Chondrocyte (in vitro differentiated cells): ENCODE measurements at regions not wholly inside any gene's neighbourhood (a gene's known extent, or its start where the extent isn't known, plus 50 kb on each side); places are given as distances from the start of the nearest gene placed in this dataset.

ENCODE experiments used
- DNase-seq: peaks from one replicate; pipeline ENCODE4 v3.0.0; 2021; ENCODE audit warnings: mixed read lengths, low spot score
- H3K27ac Mint-ChIP-seq: one replicate; pipeline ENCODE4 v1.8.0; 2021; ENCODE audit warnings: mild to moderate bottlenecking, moderate library complexity, mixed read lengths; ENCODE audit not compliant: unreplicated experiment
- H3K27me3 Mint-ChIP-seq: 2 replicates; pipeline ENCODE4 v1.8.0; 2021; ENCODE audit warnings: low read depth, mixed read lengths
- H3K36me3 Mint-ChIP-seq: 2 replicates; pipeline ENCODE4 v1.8.0; 2021; ENCODE audit warnings: low read depth, mixed read lengths
- H3K4me1 Mint-ChIP-seq: 2 replicates; pipeline ENCODE4 v1.8.0; 2021; ENCODE audit warnings: low read depth, mild to moderate bottlenecking, mixed read lengths
- H3K4me3 Mint-ChIP-seq: one replicate; pipeline ENCODE4 v1.8.0; 2021; ENCODE audit warnings: mild to moderate bottlenecking, moderate library complexity, mixed read lengths; ENCODE audit not compliant: unreplicated experiment
- H3K9me3 Mint-ChIP-seq: 2 replicates; pipeline ENCODE4 v1.8.0; 2021; ENCODE audit warnings: low read depth, mixed read lengths
- CTCF ChIP-seq: fragments of 200-600 bp; sonication (generic); IDR thresholded peaks from 2 replicates; pipeline ENCODE4 v1.5.0; 2021; ENCODE audit warnings: antibody characterized with exemption, mild to moderate bottlenecking, moderate library complexity

- Mint-ChIP-seq H3K27ac (no peak overlapping the region), H3K27me3 (peaks cover 20% of the 10 kb centered on the region), H3K4me3 (no peak overlapping the region), H3K9me3 (no peaks in the 10 kb centered on the region), H3K36me3 (no peaks in the 10 kb centered on the region), H3K4me1 (no peaks in the 10 kb centered on the region)
- no peak for DNase-seq
- no peak for TF ChIP-seq CTCF
Observed at GRCh38 chr2:175445281-175445680, 263.8 kb upstream of the ATP5MC3 start.

GRCh38 chr2:175442441-175442840 is 260.9 kb upstream of the ATP5MC3 start:
- no peaks in the 10 kb centered on the region for H3K9me3 Mint-ChIP-seq
- H3K27ac Mint-ChIP-seq = no peak overlapping the region
- no peaks in the 10 kb centered on the region for H3K4me1 Mint-ChIP-seq
- no peak overlapping the region for H3K4me3 Mint-ChIP-seq
- DNase-seq = no peak
- H3K36me3 Mint-ChIP-seq = no peaks in the 10 kb centered on the region
- TF ChIP-seq CTCF = no peak
- H3K27me3 Mint-ChIP-seq = peaks cover 22% of the 10 kb centered on the region

- no peaks in the 10 kb centered on the region for H3K4me1 Mint-ChIP-seq
Observed at GRCh38 chr2:175441181-175441761, 259.8 kb upstream of the ATP5MC3 start.

GRCh38 chr2:175439416-175439815 is 257.9 kb upstream of the ATP5MC3 start:
- DNase-seq = no peak
- Mint-ChIP-seq H3K9me3 (no peaks in the 10 kb centered on the region), H3K27me3 (peaks cover 24% of the 10 kb centered on the region), H3K36me3 (no peaks in the 10 kb centered on the region), H3K4me1 (no peaks in the 10 kb centered on the region), H3K27ac (no peak overlapping the region), H3K4me3 (no peak overlapping the region)
- TF ChIP-seq CTCF = no peak

More at GRCh38 chr2:175441181-175441761, 259.8 kb upstream of the ATP5MC3 start:
- H3K4me3 Mint-ChIP-seq = no peak overlapping the region
- H3K9me3 Mint-ChIP-seq = no peaks in the 10 kb centered on the region
- TF ChIP-seq CTCF = no peak
- DNase-seq = no peak
- H3K27ac Mint-ChIP-seq = no peak overlapping the region
- H3K27me3 Mint-ChIP-seq = peaks cover 22% of the 10 kb centered on the region
- H3K36me3 Mint-ChIP-seq = no peaks in the 10 kb centered on the region

GRCh38 chr2:175437167-175437566 is 255.7 kb upstream of the ATP5MC3 start:
- no peak for TF ChIP-seq CTCF
- no peak overlapping the region for H3K27ac Mint-ChIP-seq
- no peaks in the 10 kb centered on the region for H3K4me1 Mint-ChIP-seq
- DNase-seq = no peak
- no peaks in the 10 kb centered on the region for H3K36me3 Mint-ChIP-seq
- H3K9me3 Mint-ChIP-seq = no peaks in the 10 kb centered on the region
- H3K4me3 Mint-ChIP-seq = no peak overlapping the region
- peaks cover 23% of the 10 kb centered on the region for H3K27me3 Mint-ChIP-seq
